Prostate gland (tissue), 2 donors: ENCODE measurements at regions not wholly inside any gene's neighbourhood (a gene's known extent, or its start where the extent isn't known, plus 50 kb on each side); places are given as distances from the start of the nearest gene placed in this dataset.

Experiments
- POLR2A ChIP-seq: fragments of 450-650 bp; IDR thresholded peaks from one replicate; pipeline ENCODE4 v1.6.1; 2016; ENCODE audit warnings: antibody characterized with exemption, mild to moderate bottlenecking
- POLR2AphosphoS5 ChIP-seq: sonication (generic); formaldehyde crosslinking; IDR thresholded peaks from one replicate; pipeline ENCODE4 v1.6.1; 2017; ENCODE audit warnings: antibody characterized with exemption
- TF ChIP-seq, protein P1 (sequence below), 4 experiments: fragments of 200-600 bp in 2 of 4; fragments of 450-650 bp in 2 of 4; sonication (generic) in 2 of 4; IDR thresholded peaks; 1 replicate in 3 of 4; 2 replicates in 1 of 4; pipeline ENCODE4 v1.5.1; 2016 to 2019; ENCODE audit warnings: antibody characterized with exemption in 4 of 4, mild to moderate bottlenecking in 2 of 4, moderate library complexity in 2 of 4

DNA sequence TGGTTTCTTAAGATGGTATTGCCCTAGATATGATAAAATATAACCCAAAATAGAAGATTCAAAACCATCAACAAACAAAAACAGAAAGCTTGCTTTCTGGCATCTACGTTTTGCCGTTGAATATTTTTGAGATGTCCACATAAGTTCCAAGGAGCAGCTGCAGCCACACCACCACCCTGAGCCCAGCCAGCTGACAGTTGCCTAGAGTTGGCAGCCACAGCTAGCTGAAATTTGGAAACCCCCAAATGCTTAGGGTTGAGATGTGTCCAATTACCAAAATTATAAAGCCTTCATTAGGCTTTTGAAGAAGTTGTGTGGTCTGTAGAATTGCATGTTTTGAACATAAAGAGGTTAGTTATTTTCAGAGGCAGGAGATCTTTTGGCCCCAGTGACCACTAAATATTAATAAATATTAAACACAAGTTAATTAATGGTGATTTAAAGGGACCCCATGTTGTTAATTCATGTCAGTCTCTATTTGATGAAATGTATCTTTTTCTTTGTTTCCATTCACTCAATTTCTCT lies 118.1 kb upstream of the DTNA start:
- TF ChIP-seq, protein P1, sequence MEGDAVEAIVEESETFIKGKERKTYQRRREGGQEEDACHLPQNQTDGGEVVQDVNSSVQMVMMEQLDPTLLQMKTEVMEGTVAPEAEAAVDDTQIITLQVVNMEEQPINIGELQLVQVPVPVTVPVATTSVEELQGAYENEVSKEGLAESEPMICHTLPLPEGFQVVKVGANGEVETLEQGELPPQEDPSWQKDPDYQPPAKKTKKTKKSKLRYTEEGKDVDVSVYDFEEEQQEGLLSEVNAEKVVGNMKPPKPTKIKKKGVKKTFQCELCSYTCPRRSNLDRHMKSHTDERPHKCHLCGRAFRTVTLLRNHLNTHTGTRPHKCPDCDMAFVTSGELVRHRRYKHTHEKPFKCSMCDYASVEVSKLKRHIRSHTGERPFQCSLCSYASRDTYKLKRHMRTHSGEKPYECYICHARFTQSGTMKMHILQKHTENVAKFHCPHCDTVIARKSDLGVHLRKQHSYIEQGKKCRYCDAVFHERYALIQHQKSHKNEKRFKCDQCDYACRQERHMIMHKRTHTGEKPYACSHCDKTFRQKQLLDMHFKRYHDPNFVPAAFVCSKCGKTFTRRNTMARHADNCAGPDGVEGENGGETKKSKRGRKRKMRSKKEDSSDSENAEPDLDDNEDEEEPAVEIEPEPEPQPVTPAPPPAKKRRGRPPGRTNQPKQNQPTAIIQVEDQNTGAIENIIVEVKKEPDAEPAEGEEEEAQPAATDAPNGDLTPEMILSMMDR (IDR thresholded peaks at IDR 0.05), result no peak
- TF ChIP-seq POLR2A (no peak), POLR2AphosphoS5 (no peak)
